Hepatic stellate cell (primary cell): ENCODE measurements at regions not wholly inside any gene's neighbourhood (a gene's known extent, or its start where the extent isn't known, plus 50 kb on each side); places are given as distances from the start of the nearest gene placed in this dataset.

Experiments used
- DNase-seq: peaks from one replicate; pipeline ENCODE4 v3.0.0; 2011; ENCODE audit warnings: low spot score

- DNase-seq, result no peak
Observed at GRCh38 chr1:71264039-71264438, 183.2 kb upstream of the ZRANB2 start.

- no peak for DNase-seq
Observed at GRCh38 chr1:71262970-71263369, 182.1 kb upstream of the ZRANB2 start.

- DNase-seq, result no peak
Observed at GRCh38 chr1:71252900-71253299, 172.1 kb upstream of the ZRANB2 start.

- DNase-seq, result no peak
Observed at GRCh38 chr1:71245246-71245645, 164.4 kb upstream of the ZRANB2 start.

- DNase-seq, result no peak
Observed at GRCh38 chr1:71242239-71242638, 161.4 kb upstream of the ZRANB2 start.

- no peak for DNase-seq
Observed at GRCh38 chr1:71240656-71241055, 159.8 kb upstream of the ZRANB2 start.

GRCh38 chr1:71236503-71236902, 155.7 kb upstream of the ZRANB2 start:
- DNase-seq, result no peak

GRCh38 chr1:71233645-71234044, 152.8 kb upstream of the ZRANB2 start:
- DNase-seq, result no peak

- DNase-seq, result no peak
Observed at GRCh38 chr1:71232786-71233185, 152.0 kb upstream of the ZRANB2 start.

- DNase-seq, result no peak
Observed at GRCh38 chr1:71232166-71232763, 151.4 kb upstream of the ZRANB2 start.

- DNase-seq, result no peak
Observed at GRCh38 chr1:71231751-71232150, 150.9 kb upstream of the ZRANB2 start.

- DNase-seq, result no peak
Observed at GRCh38 chr1:71228742-71229365, 148.0 kb upstream of the ZRANB2 start.

- DNase-seq, result no peak
Observed at GRCh38 chr1:71228241-71228640, 147.4 kb upstream of the ZRANB2 start.

- no peak for DNase-seq
Observed at GRCh38 chr1:71224741-71225377, 144.0 kb upstream of the ZRANB2 start.

GRCh38 chr1:71223641-71224340, 143.0 kb upstream of the ZRANB2 start:
- DNase-seq, result no peak

- no peak for DNase-seq
Observed at GRCh38 chr1:71222668-71223067, 141.8 kb upstream of the ZRANB2 start.

- no peak for DNase-seq
Observed at GRCh38 chr1:71210718-71211117, 129.9 kb upstream of the ZRANB2 start.

GRCh38 chr1:71203241-71203640, 122.4 kb upstream of the ZRANB2 start:
- no peak for DNase-seq

- DNase-seq, result no peak
Observed at GRCh38 chr1:71200503-71200902, 119.7 kb upstream of the ZRANB2 start.

- DNase-seq, result peak; percentile 6
Observed at GRCh38 chr1:71196685-71197084, 115.8 kb upstream of the ZRANB2 start.

GRCh38 chr1:71193153-71193552, 112.3 kb upstream of the ZRANB2 start:
- no peak for DNase-seq

GRCh38 chr1:71191520-71191919, 110.7 kb upstream of the ZRANB2 start:
- no peak for DNase-seq

GRCh38 chr1:71190843-71191242, 110.0 kb upstream of the ZRANB2 start:
- DNase-seq, result no peak
